Mucosa of descending colon (tissue), 3 donors: ENCODE measurements at regions not wholly inside any gene's neighbourhood (a gene's known extent, or its start where the extent isn't known, plus 50 kb on each side); places are given as distances from the start of the nearest gene placed in this dataset.
"Not testable (repeated sequence)": the region's sequence is repeated elsewhere in the genome, so short reads cannot be mapped to it uniquely, and the experiment has no call there.

Experiments used
- ATAC-seq: fragments of 200-7000 bp; cut with Tn5 transposase; one replicate; pipeline ENCODE4 v1.9.1; 2020; ENCODE audit warnings: mild to moderate bottlenecking, moderate library complexity
- DNase-seq, 3 donors: peaks; one replicate each; pipeline ENCODE4 v3.0.0-alpha.2; 2020
- H3K36me3 ChIP-seq: fragments of 200-600 bp; one replicate; pipeline ENCODE4 v1.8.0; 2021; ENCODE audit warnings: low read depth, mild to moderate bottlenecking
- H3K4me1 ChIP-seq: fragments of 200-600 bp; one replicate; pipeline ENCODE4 v1.8.0; 2021; ENCODE audit warnings: low read depth, mild to moderate bottlenecking
- H3K4me3 ChIP-seq: fragments of 200-600 bp; one replicate; pipeline ENCODE4 v1.8.0; 2021; ENCODE audit warnings: mild to moderate bottlenecking
- H3K9me3 ChIP-seq: fragments of 200-600 bp; one replicate; pipeline ENCODE4 v1.8.0; 2021; ENCODE audit warnings: mild to moderate bottlenecking
- CTCF ChIP-seq: fragments of 200-600 bp; IDR thresholded peaks from one replicate; pipeline ENCODE4 v1.8.0; 2022; ENCODE audit warnings: antibody characterized with exemption, mild to moderate bottlenecking
- intact Hi-C, 2 donors: fragments of 100-400 bp; cut with DNase I in 1 of 2; cut with micrococcal nuclease in 1 of 2; formaldehyde crosslinking; loops; one replicate each; pipeline versions ENCODE4 v1.11.0 to v1.11.1; 2022; cut with DNase I, micrococcal nuclease
- donor health status: DM: no; HTN: no; CAD: no; lungs with moderate emphysema.
- donor health status: DM: no; HTN: no; CAD: no.
- donor health status: DM: no; HTN: yes; CAD: no.

GRCh38 chr6:121730616-121731015, 295.2 kb downstream of the GJA1 start:
- intact Hi-C loops, result no loop called here
- TF ChIP-seq CTCF, result no peak
- H3K4me3 ChIP-seq, result no peak overlapping the region
- H3K9me3 ChIP-seq, result peaks cover 6% of the 10 kb centered on the region
- DNase-seq, result no peak
- H3K4me1 ChIP-seq, result no peaks in the 10 kb centered on the region
- H3K36me3 ChIP-seq, result no peaks in the 10 kb centered on the region
- no peak for ATAC-seq

- ATAC-seq (no peak), DNase-seq (no peak)
- intact Hi-C loops, result no loop called here
- no peaks in the 10 kb centered on the region for H3K36me3 ChIP-seq
- TF ChIP-seq CTCF, result no peak
- peaks cover 6% of the 10 kb centered on the region for H3K9me3 ChIP-seq
- H3K4me1 ChIP-seq, result no peaks in the 10 kb centered on the region
- H3K4me3 ChIP-seq, result no peak overlapping the region
Observed at GRCh38 chr6:121731381-121731780, 295.9 kb downstream of the GJA1 start.

GRCh38 chr6:121732641-121733040, 297.2 kb downstream of the GJA1 start:
- peaks cover 6% of the 10 kb centered on the region for H3K9me3 ChIP-seq
- DNase-seq, result no peak
- no peaks in the 10 kb centered on the region for H3K4me1 ChIP-seq
- H3K4me3 ChIP-seq, result no peak overlapping the region
- no peak for ATAC-seq
- intact Hi-C loops, result no loop called here
- TF ChIP-seq CTCF, result no peak
- H3K36me3 ChIP-seq, result no peaks in the 10 kb centered on the region

- TF ChIP-seq CTCF, result no peak
- no peaks in the 10 kb centered on the region for H3K4me1 ChIP-seq
- peaks cover 6% of the 10 kb centered on the region for H3K9me3 ChIP-seq
- H3K36me3 ChIP-seq, result no peaks in the 10 kb centered on the region
- intact Hi-C loops, result no loop called here
- no peak for ATAC-seq
- H3K4me3 ChIP-seq, result no peak overlapping the region
- no peak for DNase-seq
Observed at GRCh38 chr6:121733234-121733633, 297.8 kb downstream of the GJA1 start.

- DNase-seq, H3K4me1 ChIP-seq, intact Hi-C loops, ATAC-seq, H3K36me3 ChIP-seq, H3K9me3 ChIP-seq, H3K4me3 ChIP-seq: not testable (repeated sequence)
Observed at GRCh38 chr6:121740188-121740587, 304.7 kb downstream of the GJA1 start.

- DNase-seq (no peak), ATAC-seq (no peak)
- Histone ChIP-seq H3K4me3 (no peak overlapping the region), H3K36me3 (no peaks in the 10 kb centered on the region), H3K9me3 (no peaks in the 10 kb centered on the region), H3K4me1 (no peaks in the 10 kb centered on the region)
- TF ChIP-seq CTCF, result no peak
- intact Hi-C loops, result no loop called here
Observed at GRCh38 chr6:121743691-121744090, 308.2 kb downstream of the GJA1 start.
